HG03354 (cell line): ENCODE measurements at regions not wholly inside any gene's neighbourhood (a gene's known extent, or its start where the extent isn't known, plus 50 kb on each side); places are given as distances from the start of the nearest gene placed in this dataset.
A peak's percentile ranks its signal among the peaks of the same experiment; 100 is the strongest.

Experiments
- ATAC-seq: cut with Tn5 transposase; IDR thresholded peaks from one replicate; pipeline ENCODE4 v1.9.1; 2021; ENCODE audit warnings: mild to moderate bottlenecking; ENCODE audit not compliant: unreplicated experiment, poor library complexity, severe bottlenecking

DNA sequence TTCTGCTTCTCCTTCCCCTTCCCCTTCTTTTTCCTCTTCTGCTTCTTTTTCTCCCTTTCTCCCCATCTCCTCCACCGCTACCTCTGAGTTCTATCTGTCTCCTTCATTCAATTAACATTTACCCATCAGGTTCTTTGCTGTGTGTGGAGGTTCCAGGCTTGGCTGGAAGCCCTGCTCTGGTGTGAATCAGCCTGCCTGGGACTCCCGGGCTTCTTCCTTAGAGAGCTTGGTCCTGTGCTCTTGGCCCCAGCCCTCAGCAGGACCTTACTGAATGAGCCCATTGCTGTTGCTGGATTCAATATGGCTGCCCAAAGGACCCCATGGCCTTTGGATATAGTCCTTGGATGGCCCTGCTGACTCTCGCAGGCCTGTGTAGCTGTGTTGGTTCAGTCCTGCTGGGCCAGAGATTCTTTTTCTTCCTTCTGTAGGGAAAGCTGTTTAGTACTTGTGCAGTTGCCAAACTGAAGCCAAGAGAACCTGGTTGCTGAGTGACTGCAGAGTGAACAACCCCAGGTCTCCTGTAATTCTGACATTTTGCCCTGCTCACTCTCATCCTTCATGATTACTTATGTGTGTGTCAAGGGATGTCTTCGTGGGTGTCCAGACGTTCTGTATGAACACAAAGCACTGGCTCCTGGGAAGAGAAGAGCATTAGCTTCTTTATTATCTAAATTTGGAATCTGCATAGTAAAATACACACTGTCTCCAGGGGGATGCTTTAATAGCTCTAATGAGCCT is 81.0 kb upstream of the ZBED5 start:
- ATAC-seq, result no peak

GRCh38 chr11:10938231-10938630 is 80.4 kb upstream of the ZBED5 start:
- no peak for ATAC-seq

DNA sequence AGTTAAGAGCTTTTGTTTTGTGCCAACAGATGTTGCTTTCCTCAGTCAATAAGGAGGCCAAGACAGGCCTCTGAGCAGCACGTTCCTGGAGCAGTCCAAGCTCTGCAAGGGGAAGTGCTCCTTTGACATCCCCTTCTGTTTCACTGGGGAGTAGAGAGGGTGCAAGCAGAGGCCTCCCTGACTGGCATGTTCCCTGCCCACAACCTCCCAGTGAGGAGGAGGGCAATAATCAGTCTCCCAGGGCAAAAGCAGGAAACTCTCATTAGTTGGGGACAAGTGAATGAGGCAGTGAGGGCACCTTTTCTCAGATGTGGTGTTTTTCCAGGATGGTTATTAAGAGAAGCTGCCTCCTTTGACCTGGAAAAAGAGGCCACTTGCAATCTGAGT is 79.5 kb upstream of the ZBED5 start:
- ATAC-seq, result no peak

DNA sequence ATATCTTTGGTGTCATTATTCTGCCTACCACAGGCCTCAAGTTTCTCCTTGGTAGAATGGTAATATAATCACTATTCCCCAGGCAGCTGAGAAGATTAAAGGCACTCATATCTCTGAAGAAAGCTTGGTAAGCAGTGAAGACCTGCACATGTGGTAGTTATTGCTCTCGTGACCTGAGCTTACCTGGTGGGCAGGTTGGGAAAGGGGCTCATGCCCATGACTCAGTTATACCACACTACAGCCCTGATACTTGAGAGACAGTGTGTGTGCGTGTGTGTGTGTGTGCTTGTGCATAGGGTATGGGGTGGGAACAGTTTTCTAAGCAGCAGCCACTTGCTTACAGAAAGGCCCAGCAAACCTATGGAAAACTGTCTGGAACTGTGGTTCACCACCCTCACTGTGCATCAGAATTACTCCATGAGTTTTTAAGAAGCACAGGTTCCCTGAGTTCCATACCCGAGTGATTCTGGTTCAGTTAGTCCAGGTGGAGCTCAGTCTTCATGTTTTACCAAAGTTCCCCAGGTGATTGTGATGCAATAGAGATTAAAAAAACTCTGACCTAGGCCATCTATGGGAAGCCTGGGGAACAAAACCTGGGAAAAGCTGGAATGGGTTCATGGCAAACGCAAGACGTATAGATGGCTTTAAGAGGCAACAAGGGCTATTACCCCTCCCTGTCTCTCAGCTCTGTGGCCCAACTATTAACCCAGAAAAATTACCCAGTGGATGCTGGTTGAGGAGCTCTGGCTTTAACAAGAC is 79.0 kb upstream of the ZBED5 start:
- no peak for ATAC-seq

DNA sequence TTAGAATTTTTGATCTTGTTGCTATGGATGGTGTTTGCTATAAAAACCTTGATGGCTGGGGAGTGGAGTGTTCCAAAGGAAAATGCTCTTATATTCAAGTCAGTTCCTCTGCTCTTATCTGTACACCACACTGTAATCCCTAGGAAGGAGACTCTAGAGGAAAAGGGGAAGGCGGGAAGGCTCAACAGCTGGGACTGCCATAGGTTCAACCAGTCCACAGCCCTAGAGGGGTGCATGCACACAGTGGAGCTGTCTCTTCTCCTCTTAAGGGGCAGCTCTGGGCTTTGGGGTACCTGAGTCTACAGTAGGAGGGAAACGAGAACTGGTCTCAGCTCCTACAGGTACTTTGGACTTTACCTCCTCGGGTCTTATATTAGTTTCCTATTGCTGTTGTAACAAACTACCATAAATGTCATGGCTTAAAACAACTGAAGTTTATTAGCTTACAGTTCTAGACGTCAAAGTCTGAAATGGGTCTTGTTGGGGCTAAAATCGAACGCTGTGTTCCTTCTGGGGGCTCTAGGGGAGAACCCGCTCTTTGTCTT is 77.2 kb upstream of the ZBED5 start:
- ATAC-seq, result no peak

DNA sequence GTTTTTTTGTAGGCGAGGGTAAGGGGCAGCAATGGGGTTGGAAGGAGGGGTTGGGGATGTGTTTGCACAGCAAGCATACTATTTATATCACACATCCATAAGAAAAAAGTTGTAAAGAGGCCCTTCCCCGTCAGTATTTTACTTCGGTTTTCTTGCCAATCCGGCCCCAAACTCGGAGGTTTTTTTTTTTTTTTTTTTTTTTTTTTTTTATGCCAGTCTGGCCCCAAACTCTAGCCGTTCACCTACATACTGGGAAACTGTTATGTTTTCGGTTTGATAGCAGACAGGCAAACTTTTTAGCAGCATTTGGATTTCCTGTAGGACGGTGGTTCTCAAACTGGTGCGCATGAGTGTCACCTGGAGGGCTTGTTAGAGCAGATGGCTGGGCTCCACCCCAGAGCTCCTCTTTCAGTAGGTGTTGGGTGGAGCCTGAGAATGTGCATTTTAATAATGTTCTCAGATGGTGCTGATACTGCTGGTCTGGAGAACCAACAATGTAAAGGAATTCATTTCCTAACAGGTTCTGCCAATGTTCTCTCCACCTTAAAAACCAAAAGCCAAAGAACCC is 76.5 kb upstream of the ZBED5 start:
- no peak for ATAC-seq

- peak; percentile 83 for ATAC-seq
Observed at GRCh38 chr11:10933455-10934292, 75.8 kb upstream of the ZBED5 start.

GRCh38 chr11:10932976-10933375 is 75.1 kb upstream of the ZBED5 start:
- no peak for ATAC-seq

- ATAC-seq, result no peak
Observed at GRCh38 chr11:10931761-10932670, 74.2 kb upstream of the ZBED5 start.

- ATAC-seq, result peak; percentile 41
Observed at GRCh38 chr11:10930972-10931760, 73.3 kb upstream of the ZBED5 start.

DNA sequence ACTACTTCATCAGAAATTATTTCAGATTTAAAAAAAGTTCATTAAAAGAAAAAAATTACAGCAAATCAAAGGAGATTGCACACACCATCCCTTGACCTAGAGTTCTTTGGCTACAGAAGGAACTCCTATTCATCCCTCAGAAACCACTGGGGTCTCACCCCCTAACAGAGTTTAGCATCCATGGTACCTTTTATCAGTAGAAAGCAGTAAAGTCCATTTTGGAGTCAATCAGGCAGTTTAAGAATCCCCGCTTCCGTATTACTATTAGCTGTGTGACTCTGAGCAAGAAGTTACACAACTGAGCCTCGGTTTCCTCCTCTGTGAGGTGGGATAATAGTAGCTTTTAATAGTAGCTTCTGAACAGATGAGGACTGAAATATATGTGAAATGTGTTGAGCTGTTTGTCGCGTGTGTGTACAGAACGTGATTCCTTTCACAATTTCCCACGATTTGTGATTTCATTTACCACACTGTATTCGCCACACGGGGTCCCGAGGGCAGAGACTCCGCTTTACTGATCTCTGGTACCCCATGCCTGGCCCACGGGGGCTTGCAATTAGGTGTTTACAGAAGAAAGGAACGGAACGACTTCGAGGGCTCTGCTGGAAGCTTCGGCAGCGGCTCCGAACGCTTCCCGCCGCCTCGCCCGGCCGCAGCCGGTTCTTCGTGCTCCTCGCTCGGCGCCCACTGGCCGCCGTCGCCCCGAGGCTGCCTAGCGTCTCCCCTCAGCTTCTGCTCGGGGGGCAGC is 72.5 kb upstream of the ZBED5 start:
- peak; percentile 32 for ATAC-seq

- ATAC-seq, result no peak
Observed at GRCh38 chr11:10927538-10927937, 69.7 kb upstream of the ZBED5 start.

DNA sequence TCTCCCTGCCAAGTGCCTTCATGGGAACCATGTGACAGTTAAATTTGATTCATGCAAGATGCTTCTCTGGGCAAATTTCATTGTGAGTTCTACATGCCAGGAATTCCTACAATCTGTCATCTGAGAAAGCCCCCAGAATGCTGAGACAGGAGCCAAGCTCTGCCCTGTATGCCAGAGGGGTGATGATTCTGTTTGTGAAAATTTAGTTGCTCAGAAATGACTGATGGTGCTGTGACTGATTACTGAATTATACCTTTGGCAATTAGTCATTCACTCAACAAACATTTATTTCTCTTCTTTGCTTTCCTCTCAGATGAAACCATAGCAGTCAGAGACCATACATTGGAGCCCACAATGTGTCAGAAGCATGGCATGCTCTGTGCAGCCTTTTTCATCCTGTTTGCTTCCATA is 69.0 kb upstream of the ZBED5 start:
- no peak for ATAC-seq

DNA sequence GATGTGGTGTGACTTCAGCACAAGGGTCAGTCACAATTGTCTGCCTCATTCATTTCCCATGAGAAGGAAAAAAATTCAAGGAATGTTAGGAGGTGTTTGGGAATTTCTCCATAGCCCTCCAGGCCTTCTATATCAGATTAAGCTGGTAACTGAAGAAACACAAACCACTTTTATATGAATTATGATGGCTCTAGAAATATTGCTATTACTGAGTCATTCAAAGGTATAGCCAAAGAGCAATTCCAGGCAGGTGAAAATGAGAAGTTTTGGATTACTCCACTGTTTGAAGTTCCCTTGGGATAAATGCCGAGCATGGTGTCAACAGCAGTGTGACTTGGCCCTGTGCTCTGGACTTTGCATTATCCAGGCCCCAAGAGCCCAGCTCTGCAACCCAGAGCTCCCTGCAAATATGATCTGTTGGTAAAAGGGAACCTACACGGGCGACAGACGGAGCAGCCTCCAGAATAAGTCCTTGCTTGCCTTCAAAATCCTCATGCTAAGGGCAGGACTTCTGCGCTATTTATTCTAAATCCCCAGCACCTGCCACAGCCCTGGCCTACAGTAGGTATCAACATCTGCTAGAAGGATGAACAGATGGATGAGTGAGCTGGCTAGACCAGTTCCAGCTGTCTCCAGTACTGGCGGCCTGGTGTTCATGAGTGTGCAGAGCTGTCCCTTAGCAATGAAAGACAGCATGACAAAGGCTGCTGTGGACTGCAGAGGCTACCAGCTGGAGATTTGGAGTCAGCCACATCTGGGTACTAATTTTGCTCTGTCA is 67.5 kb upstream of the ZBED5 start:
- ATAC-seq, result no peak

DNA sequence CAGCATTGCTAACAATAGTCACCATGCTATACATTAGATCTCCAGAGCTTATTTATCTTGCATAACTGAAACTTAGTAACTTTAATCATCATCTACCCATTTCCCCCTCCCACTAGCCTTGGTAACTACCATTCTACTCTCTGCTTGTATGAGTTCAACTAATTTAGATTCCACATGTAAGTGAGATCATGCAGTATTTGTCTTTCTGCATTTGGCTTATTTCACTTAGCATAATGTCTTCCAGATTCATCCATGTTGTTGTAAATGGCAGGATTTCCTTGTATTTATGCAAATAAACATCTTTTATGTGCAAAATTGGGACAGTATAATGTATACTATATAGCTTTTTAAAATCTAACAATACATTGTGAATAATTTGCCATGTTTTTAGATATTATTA is 66.0 kb upstream of the ZBED5 start:
- ATAC-seq, result no peak

GRCh38 chr11:10922892-10923291 is 65.0 kb upstream of the ZBED5 start:
- ATAC-seq, result no peak

DNA sequence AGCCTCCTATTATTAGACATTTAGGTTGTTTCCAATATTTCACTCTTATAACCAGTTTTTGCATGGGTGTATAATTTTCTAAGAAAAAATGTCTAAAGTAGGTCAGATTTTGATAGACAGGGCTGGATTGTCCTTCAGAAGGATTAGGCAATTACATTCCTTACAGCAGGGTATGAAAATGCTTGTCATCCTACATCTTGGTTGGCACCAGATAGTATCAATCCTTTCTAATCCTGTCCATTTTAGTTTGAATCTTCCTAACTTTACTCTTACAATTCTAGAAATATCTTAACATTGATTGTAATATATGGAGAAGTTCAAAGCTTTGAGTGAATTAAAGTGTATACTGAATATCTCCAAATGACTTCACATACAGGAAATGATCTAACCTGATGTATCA is 63.0 kb upstream of the ZBED5 start:
- ATAC-seq, result no peak
